HG02884 (cell line): ENCODE measurements at regions not wholly inside any gene's neighbourhood (a gene's known extent, or its start where the extent isn't known, plus 50 kb on each side); places are given as distances from the start of the nearest gene placed in this dataset.

Experiments
- ATAC-seq: cut with Tn5 transposase; IDR thresholded peaks from one replicate; pipeline ENCODE4 v1.9.1; 2021; ENCODE audit warnings: mild to moderate bottlenecking, moderate library complexity; ENCODE audit not compliant: unreplicated experiment

DNA sequence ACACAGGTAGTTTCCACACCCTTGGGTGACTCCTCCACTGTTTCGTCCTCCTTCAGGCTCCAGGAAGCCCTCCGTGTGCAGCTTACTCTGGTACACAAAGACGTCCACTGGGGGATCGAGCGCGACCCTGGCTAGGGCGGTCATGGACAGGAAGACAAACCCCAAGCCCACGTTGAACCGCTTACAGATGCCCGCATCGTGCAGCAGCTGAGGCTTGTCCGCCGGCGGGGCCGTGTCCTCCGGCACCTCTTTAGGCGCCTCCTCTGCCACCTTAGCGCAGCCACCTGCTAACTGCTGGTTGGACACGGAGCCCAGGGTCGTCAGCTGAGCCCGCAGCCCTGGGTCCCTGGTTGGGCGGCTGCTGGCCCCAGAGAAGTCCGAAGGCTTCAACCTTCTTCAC lies 309.0 kb upstream of the BTBD3 start:
- no peak for ATAC-seq

DNA sequence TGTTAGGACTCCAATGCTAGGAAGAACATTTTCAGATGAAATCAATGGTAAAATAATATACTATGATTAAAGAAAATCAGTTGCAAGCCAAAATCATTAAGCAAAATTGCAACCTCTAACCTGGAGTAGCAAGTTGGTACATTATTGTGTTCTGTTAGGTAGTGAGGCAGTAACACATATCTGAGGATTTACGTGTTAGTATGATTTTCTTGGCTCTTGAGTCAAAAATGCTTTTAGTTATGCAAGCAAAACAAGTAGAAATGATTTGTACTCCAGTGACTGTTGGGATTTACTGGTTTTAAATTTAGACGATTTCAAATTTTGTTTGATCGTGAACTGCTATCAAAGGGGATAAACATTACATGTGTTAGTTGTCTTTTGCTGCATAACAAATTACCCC lies 293.0 kb upstream of the BTBD3 start:
- no peak for ATAC-seq

DNA sequence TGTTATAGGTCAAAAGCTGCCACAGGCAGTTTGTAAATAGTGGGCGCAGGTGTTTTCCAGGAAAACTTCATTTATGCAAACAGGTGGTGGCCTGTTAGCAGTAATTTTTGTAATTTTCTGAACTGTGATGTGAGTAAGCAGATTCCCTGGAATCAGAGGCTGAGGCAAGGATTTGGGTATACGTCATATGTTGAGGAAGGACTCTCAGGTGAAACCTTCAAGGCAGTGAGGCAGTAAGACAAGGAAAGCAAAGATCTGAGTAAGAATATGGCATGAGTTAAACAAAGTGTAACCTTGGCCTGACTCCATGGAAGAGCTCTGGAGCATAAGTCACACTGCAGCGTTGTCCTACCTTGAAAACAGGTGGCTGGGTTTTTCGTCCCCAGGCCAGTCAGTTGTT lies 291.1 kb upstream of the BTBD3 start:
- ATAC-seq = no peak

DNA sequence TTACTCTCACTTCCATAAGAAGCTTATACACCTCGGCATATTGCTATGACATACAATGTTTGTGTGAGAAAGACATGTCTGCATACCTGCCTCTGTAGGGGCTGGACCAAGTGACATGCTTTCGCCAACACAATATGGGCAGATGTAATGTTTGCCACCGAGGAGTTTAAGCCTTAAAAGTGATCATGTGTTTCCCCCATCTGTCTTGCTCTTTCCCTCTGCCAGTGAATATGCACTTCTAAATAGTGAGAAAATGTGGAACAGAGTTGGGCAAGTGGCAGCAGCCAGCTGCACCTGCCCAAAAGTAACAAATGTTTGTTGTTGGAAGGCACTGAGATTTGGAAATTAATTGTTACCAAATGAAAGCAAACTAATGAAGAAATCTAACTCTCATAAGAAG lies 274.8 kb upstream of the BTBD3 start:
- ATAC-seq = no peak

DNA sequence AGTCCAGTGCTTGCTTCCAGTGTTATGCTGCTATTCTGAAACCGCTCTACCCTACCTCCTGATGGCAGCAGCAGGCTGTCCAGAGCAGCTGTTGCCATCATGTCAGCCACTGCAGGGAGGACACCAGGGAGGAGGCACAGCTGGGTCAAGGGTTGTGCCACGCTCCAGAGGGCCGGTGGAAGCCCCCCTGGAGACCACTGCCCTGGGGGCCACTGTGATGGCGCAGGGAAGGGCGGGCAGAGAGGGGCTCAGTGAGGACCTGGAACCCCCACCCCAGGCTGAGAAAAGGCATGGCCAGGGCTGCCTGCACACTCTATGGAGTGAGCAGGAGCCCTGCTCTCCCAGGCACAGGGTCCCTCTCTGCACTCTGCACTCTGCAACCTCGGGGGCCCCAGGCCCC lies 271.3 kb upstream of the BTBD3 start:
- no peak for ATAC-seq

DNA sequence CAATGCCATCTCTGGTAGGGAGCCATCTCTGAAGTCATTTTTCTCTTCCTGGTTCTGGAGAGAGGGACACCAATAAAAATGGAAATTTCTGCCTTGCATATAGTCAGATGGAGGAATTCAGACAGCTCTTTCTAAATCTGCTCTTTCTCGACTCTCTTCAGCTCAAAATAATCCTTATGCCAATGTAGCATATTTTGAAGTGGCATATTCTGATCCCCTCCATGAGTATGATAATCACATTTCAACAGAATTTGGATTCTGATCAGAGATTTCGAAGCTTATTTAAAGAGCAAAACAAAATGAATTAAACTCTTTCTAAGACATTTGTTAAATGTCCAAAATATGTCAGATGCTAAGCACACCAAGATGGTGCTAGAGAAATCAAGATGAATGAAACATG lies 267.1 kb upstream of the BTBD3 start:
- no peak for ATAC-seq

DNA sequence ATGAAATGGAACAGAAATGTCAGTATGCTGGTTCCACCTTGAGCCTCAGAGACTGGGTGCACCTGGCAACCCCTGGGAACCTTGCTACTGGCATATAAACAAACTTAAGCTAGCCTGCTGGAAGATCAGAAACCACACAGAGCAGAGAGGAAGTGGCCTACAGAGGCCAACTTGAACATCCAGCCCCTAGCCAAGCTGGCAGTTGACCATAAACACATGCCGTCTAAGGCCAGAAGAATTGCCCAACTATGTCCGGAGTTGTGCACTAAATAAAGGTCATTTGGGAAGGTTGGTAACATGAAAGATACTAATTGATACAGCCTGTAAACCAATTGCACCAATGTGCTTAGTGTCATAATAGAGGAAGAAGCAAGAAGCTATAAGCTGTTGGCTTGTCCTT lies 266.6 kb upstream of the BTBD3 start:
- no peak for ATAC-seq

GRCh38 chr20:11651647-11652046 lies 266.0 kb upstream of the BTBD3 start:
- no peak for ATAC-seq

DNA sequence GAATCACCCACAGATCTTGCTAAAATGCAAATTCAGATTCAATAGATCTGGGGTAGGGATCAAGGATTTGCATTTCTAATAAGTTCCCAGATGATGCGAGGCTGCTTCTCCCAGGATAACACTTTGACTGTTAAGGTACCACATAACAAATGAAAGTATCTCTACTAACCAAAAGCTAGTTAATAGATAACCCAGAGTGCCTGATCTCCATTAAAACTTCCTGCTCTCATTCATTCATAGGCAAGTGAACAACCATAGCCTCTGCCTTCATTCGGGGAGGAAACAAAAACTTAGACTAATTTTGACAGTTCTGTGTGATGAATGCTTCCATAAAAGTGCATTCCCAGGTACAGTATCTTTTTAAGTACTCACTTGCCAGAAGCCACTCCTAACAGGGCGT lies 265.6 kb upstream of the BTBD3 start:
- no peak for ATAC-seq

DNA sequence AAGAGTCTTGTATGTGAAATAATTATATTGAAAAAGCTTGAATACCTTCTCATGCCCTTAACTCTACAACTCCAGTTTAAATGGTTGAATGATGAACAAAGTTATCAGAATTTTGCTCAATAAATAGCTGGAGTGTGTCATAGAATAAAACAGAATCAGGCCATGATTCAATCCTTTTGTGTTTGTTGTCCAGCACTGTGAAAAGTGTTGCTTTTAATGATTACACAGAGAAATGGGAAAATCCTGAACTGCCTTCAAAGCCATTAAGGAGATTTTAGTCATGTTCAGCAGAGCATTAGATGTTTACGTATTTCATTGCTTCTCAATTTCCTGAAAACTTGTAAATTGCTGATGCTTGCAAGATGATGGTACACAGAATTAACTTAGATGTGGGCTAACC lies 262.9 kb upstream of the BTBD3 start:
- no peak for ATAC-seq

DNA sequence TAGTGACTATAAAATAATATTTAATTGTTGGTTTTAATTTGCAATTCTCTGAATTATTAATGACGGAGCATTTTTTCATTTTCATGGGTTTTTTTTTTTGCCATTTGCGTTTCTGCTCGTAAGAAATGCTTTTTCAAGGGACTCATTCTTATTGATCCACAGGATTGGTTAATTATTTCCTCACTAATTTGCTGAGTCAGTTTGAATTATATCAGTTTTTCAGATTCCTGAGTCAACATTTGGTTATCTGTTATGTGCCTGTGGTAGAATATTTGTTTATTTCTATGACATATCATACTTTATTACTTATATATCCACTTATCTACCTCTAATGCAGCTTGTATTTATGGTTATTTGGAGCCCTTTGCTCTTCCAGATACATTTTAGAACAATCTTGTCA lies 257.0 kb upstream of the BTBD3 start:
- no peak for ATAC-seq

DNA sequence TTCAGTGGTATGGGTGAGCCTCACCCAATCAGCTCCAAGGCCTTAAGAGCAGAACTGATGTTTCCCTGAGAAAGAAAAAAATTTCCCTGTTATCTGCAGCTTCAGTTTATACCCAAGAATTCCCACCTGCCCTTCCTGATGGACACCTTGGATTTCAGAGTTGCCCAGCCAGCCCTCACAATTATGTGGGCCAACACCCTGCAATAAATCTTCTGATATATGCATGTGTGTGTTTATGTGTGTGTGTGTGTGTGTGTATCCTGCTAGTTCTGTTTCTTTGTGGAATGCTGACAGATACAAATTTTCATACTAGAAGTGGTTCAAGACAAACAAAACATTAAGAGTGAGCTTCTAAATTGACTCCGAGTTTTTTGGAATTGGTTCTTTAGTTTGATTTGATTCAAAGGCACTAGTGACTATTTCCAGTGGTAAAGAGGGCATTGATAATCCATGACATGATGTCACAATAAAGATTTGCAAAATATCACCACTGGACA lies 246.6 kb upstream of the BTBD3 start:
- no peak for ATAC-seq

DNA sequence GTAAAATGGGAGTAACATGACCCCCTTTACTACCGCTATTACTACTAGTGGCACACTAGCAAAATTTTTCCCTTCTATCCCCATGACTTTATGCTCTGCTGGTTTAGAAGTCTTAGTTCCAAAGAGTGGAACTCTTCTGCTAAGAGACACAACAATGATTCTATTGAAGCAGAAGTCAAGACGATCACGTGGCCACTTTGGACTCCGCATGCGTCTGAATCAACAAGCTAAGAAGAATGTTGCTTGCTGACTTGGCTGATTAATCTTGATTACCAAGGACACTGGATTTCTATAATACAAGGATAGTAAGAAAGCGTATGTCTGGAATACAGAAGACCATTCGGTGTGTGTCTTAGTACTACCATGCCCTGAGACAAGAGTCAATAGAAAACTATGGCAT lies 244.7 kb upstream of the BTBD3 start:
- ATAC-seq = no peak

- ATAC-seq = no peak
Observed at GRCh38 chr20:11675920-11676629, 241.6 kb upstream of the BTBD3 start.

DNA sequence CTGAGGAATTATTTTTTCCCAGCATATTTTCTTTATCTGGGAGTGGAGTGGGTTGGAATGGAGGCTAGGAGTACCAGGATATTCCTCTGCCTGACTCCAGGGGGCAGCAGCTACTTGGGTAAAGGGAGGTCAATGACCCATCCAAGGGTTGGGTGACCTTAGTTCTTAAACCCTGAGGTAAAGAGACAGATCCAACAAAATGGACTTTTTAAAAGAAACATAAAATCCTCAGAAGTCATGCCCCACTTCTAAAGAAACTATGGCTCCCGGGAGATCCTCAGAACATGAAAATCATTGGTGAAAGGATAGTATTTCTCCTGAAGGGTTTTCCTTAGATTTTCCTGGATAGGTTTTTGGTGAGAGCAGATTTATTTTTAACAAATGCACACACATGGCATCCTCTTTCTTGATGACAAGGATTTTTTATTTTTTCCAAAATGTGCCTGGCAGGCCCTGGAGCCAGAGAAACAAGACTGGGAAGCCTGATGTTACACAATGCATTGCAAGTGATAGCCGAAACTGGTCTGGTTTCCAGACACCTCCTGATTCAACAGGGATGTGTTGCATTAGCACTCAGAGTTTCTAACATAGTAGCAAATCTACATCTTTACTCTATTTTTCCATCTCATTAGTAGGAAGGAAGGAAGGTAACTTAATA lies 240.9 kb upstream of the BTBD3 start:
- no peak for ATAC-seq

- no peak for ATAC-seq
Observed at GRCh38 chr20:11677428-11677827, 240.3 kb upstream of the BTBD3 start.

DNA sequence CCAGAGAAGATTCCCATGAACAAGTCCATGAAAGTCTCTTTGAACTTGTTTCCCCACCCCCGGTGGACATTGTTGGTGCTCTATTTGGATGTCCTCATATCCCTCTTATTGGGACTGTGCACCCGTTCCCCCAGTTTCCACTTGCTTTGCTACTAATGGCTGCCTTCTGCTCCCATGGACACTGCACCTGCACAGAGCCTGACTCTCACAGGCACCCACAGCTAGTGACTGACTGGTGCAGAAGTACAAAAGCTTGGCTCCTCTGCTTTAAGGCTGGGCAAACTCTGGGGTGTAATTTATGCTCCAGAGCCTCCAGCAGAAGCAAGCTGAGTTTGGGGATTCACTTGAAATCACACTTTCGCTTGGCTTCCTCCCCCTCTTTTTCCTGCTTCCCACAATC lies 239.9 kb upstream of the BTBD3 start:
- ATAC-seq = no peak

GRCh38 chr20:11682285-11682684 lies 235.4 kb upstream of the BTBD3 start:
- no peak for ATAC-seq

- ATAC-seq = no peak
Observed at GRCh38 chr20:11686195-11686594, 231.5 kb upstream of the BTBD3 start.

DNA sequence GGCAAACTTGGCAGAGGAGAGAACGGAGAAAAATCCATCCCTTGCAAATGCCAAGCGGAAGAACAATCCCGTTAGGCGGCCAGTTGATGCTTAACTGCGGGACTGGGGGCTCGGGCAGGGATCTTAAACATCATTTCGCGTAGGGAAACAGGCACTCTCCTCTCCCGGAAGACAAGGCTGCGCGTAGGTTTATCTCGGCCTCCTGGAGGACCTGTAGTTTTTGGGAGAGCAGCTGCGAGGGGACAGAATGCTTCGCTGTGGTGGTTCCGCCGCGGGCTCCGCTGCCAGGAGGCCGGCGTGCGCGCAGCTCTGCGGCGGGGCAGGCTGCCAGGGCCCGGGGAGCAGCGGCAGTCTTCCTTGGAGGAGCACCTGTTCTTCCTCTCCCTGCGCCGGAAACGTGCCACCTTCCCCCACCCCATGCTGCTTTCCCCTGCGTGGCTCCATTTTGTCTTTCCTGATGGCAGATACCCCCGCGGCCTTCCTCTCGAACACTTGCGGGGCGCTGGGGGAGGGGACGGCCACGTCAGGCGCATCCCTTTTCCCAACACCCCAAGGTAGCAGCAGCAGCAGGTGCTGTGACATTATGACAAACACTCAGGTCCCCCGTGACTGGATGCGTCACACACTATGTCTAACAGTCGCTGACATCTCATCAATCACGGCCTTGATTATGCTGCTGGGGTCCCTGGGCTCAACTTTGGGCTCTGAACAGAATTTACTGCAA lies 230.7 kb upstream of the BTBD3 start:
- no peak for ATAC-seq

GRCh38 chr20:11687546-11688292 lies 230.0 kb upstream of the BTBD3 start:
- no peak for ATAC-seq
